CD14-positive monocyte (primary cell): ENCODE measurements at regions not wholly inside any gene's neighbourhood (a gene's known extent, or its start where the extent isn't known, plus 50 kb on each side); places are given as distances from the start of the nearest gene placed in this dataset.

ENCODE experiments used
- DNase-seq, 3 donors: peaks; one replicate each; pipeline ENCODE4 v3.0.0-alpha.2; 2011 to 2022
- H2AFZ ChIP-seq: 2 replicates; pipeline ENCODE4 v1.6.0; 2012; ENCODE audit warnings: mild to moderate bottlenecking, low read depth, low read length, inconsistent platforms; ENCODE audit not compliant: insufficient read depth, poor library complexity, severe bottlenecking
- H3K27ac ChIP-seq, 2 donors: 1 replicate in 1 of 2; 2 replicates in 1 of 2; pipeline ENCODE4 v1.5.1; 2012 to 2013; ENCODE audit warnings: low read length in 2 of 2, control low read depth in 1 of 2, inconsistent platforms in 1 of 2, low read depth in 1 of 2, mild to moderate bottlenecking in 1 of 2
- H3K27me3 ChIP-seq, 2 donors: one replicate each; pipeline versions ENCODE4 v1.6.0 to v1.6.1; 2011 to 2013; ENCODE audit warnings: low read length in 2 of 2; ENCODE audit not compliant: control insufficient read depth in 2 of 2, insufficient read depth in 2 of 2
- H3K36me3 ChIP-seq, 2 donors: replicated peaks in 1 of 2; 1 replicate in 1 of 2; 2 replicates in 1 of 2; pipeline versions ENCODE4 v1.5.1 to v1.6.1; 2012 to 2013; ENCODE audit warnings: low read length in 2 of 2, control low read depth in 1 of 2, inconsistent platforms in 1 of 2, mild to moderate bottlenecking in 1 of 2; ENCODE audit not compliant: insufficient read depth in 2 of 2, control insufficient read depth in 1 of 2
- H3K4me1 ChIP-seq, 2 donors: 1 replicate in 1 of 2; 2 replicates in 1 of 2; pipeline versions ENCODE4 v1.5.1 to v1.6.1; 2012 to 2013; ENCODE audit warnings: low read length in 2 of 2, control low read depth in 1 of 2, inconsistent platforms in 1 of 2, mild to moderate bottlenecking in 1 of 2, moderate library complexity in 1 of 2; ENCODE audit not compliant: insufficient read depth in 2 of 2, control insufficient read depth in 1 of 2
- H3K4me2 ChIP-seq: replicated peaks from 2 replicates; pipeline ENCODE3; 2012; ENCODE audit warnings: low read length, moderate library complexity, mild to moderate bottlenecking; ENCODE audit not compliant: poor library complexity, severe bottlenecking; ENCODE audit errors: extremely low read depth
- H3K4me3 ChIP-seq, 3 experiments: fragments of 200-600 bp in 1 of 3; sonication (generic) in 1 of 3; replicated peaks in 1 of 3; 1 replicate in 2 of 3; 2 replicates in 1 of 3; pipeline ENCODE4 v1.5.1; 2011 to 2013; ENCODE audit warnings: low read length in 3 of 3, mild to moderate bottlenecking in 3 of 3, control low read depth in 2 of 3, low read depth in 2 of 3, inconsistent platforms in 1 of 3, moderate library complexity in 1 of 3
- H3K79me2 ChIP-seq: 2 replicates; pipeline ENCODE4 v1.6.0; 2012; ENCODE audit warnings: mild to moderate bottlenecking, control low read depth, inconsistent platforms, low read length, moderate library complexity; ENCODE audit not compliant: insufficient read depth
- H3K9ac ChIP-seq: 2 replicates; pipeline ENCODE4 v1.6.0; 2017; ENCODE audit warnings: low read length, mild to moderate bottlenecking; ENCODE audit not compliant: insufficient read depth, poor library complexity, severe bottlenecking
- H3K9me3 ChIP-seq, 2 donors: replicated peaks in 1 of 2; 1 replicate in 1 of 2; 2 replicates in 1 of 2; pipeline versions ENCODE4 v1.5.1 to v1.6.1; 2012 to 2013; ENCODE audit warnings: low read length in 2 of 2, control low read depth in 1 of 2; ENCODE audit not compliant: control insufficient read depth in 1 of 2, insufficient read depth in 1 of 2
- H4K20me1 ChIP-seq: 2 replicates; pipeline ENCODE4 v1.6.0; 2012; ENCODE audit warnings: mild to moderate bottlenecking, low read length, control low read depth, moderate library complexity; ENCODE audit not compliant: insufficient read depth
- H3K27ac Mint-ChIP-seq, 7 donors: one replicate each; pipeline ENCODE4 v1.8.0; 2020; ENCODE audit warnings: mild to moderate bottlenecking in 7 of 7, mixed read lengths in 7 of 7, moderate library complexity in 6 of 7, inconsistent platforms in 2 of 7
- H3K27me3 Mint-ChIP-seq, 3 donors: one replicate each; pipeline ENCODE4 v1.8.0; 2021 to 2022; ENCODE audit warnings: low read depth in 3 of 3, mild to moderate bottlenecking in 3 of 3, mixed read lengths in 3 of 3, moderate library complexity in 3 of 3, inconsistent platforms in 1 of 3
- H3K36me3 Mint-ChIP-seq, 2 donors: one replicate each; pipeline ENCODE4 v1.8.0; 2020; ENCODE audit warnings: mixed read lengths in 2 of 2, inconsistent platforms in 1 of 2, mild to moderate bottlenecking in 1 of 2
- H3K4me1 Mint-ChIP-seq: one replicate; pipeline ENCODE4 v1.8.0; 2020; ENCODE audit warnings: mild to moderate bottlenecking, mixed read lengths
- H3K4me3 Mint-ChIP-seq, 2 donors: one replicate each; pipeline ENCODE4 v1.8.0; 2020; ENCODE audit warnings: mild to moderate bottlenecking in 2 of 2, mixed read lengths in 2 of 2, moderate library complexity in 1 of 2
- H3K9me3 Mint-ChIP-seq, 7 donors: one replicate each; pipeline ENCODE4 v1.8.0; 2020 to 2022; ENCODE audit warnings: mixed read lengths in 7 of 7, mild to moderate bottlenecking in 6 of 7, moderate library complexity in 6 of 7, inconsistent platforms in 2 of 7
- WGBS: methylation state at CpG from one replicate; pipeline ENCODE4 v1.1.5; 2013; ENCODE audit warnings: missing lambda C conversion rate; ENCODE audit not compliant: insufficient coverage; 5-methylcytosine and 5-hydroxymethylcytosine counted together
- intact Hi-C, 2 donors: fragments of 100-400 bp; cut with micrococcal nuclease; formaldehyde crosslinking; loops; one replicate each; pipeline versions ENCODE4 v1.15.0 to v1.15.1; 2023
- TF ChIP-seq, protein P1 (sequence below): fragments of 200-600 bp; IDR thresholded peaks from one replicate; pipeline ENCODE4 v1.8.0; 2022; ENCODE audit warnings: antibody characterized with exemption, mild to moderate bottlenecking

DNA sequence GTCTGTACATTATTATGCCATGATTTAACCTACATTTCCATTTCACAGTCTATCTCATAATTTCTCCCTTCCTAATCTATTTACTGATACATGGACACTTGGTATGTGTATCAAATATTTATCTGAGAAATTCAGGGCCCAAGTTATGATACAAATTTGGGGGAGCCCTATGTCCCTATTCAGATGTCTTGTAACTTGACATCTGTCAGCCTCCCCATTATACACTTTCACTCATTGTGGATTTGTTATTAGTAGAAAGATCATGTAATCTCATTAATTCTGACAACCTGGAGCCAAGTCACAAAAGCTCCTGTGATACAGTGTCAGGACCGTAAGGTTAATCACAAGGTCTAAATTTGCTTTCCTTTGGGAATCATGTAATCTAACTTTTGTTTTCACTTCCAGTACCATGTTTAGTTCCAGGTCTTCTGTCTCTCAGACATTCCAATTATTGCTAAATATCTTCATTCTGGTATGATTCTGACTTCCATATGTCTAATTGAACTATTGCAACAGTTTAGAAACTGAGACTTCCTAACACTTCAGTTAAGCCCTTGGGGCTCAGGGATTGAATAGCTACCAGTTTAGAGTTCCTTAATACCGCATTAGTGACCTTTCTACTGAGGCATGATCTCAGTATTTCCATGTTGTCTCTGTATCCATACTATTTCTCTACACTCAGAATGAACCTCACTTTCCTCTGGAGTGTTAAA, 182.9 kb upstream of the NUDT12 start:
- no peaks in the 10 kb centered on the region for H3K4me1 ChIP-seq
- no peak for DNase-seq
- Mint-ChIP-seq H3K4me3 (no peak overlapping the region), H3K9me3 (peaks cover 0 to 3% (median 0%) of the 10 kb centered on the region in 7 donors), H3K27me3 (peaks cover 0 to 2% (median 0%) of the 10 kb centered on the region in 3 donors), H3K36me3 (no peaks in the 10 kb centered on the region), H3K27ac (no peak overlapping the region), H3K4me1 (no peaks in the 10 kb centered on the region)
- no peaks in the 10 kb centered on the region for H3K27me3 ChIP-seq
- no peaks in the 10 kb centered on the region for H4K20me1 ChIP-seq
- WGBS: 80% methylated on average over 1 of the region's 2 CpGs
- no peak overlapping the region for H3K4me2 ChIP-seq
- H2AFZ ChIP-seq: no peak overlapping the region
- intact Hi-C loops: no loop called here
- no peaks in the 10 kb centered on the region for H3K36me3 ChIP-seq
- no peak overlapping the region for H3K4me3 ChIP-seq
- TF ChIP-seq, protein P1, sequence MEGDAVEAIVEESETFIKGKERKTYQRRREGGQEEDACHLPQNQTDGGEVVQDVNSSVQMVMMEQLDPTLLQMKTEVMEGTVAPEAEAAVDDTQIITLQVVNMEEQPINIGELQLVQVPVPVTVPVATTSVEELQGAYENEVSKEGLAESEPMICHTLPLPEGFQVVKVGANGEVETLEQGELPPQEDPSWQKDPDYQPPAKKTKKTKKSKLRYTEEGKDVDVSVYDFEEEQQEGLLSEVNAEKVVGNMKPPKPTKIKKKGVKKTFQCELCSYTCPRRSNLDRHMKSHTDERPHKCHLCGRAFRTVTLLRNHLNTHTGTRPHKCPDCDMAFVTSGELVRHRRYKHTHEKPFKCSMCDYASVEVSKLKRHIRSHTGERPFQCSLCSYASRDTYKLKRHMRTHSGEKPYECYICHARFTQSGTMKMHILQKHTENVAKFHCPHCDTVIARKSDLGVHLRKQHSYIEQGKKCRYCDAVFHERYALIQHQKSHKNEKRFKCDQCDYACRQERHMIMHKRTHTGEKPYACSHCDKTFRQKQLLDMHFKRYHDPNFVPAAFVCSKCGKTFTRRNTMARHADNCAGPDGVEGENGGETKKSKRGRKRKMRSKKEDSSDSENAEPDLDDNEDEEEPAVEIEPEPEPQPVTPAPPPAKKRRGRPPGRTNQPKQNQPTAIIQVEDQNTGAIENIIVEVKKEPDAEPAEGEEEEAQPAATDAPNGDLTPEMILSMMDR: no peak
- H3K79me2 ChIP-seq: no peaks in the 10 kb centered on the region
- no peak overlapping the region for H3K27ac ChIP-seq
- no peaks in the 10 kb centered on the region for H3K9me3 ChIP-seq
- H3K9ac ChIP-seq: no peak overlapping the region

- 67% methylated on average over 3 of the region's 4 CpGs for WGBS
Observed at GRCh38 chr5:103744159-103744558, 181.6 kb upstream of the NUDT12 start.

More at GRCh38 chr5:103744159-103744558, 181.6 kb upstream of the NUDT12 start:
- no peaks in the 10 kb centered on the region for H3K36me3 Mint-ChIP-seq
- intact Hi-C loops: no loop called here
- no peaks in the 10 kb centered on the region for H3K79me2 ChIP-seq
- no peak for DNase-seq
- H3K9me3 Mint-ChIP-seq: peaks cover 0 to 3% (median 0%) of the 10 kb centered on the region in 7 donors
- no peak overlapping the region for H3K4me3 Mint-ChIP-seq
- no peak overlapping the region for H2AFZ ChIP-seq
- no peaks in the 10 kb centered on the region for H4K20me1 ChIP-seq
- H3K9ac ChIP-seq: no peak overlapping the region
- peaks cover 0 to 2% (median 0%) of the 10 kb centered on the region in 3 donors for H3K27me3 Mint-ChIP-seq
- H3K27ac Mint-ChIP-seq: no peak overlapping the region
- TF ChIP-seq, protein P1: no peak
- no peaks in the 10 kb centered on the region for H3K36me3 ChIP-seq
- no peak overlapping the region for H3K4me2 ChIP-seq
- H3K4me3 ChIP-seq: no peak overlapping the region
- H3K27me3 ChIP-seq: no peaks in the 10 kb centered on the region
- no peaks in the 10 kb centered on the region for H3K4me1 Mint-ChIP-seq
- H3K9me3 ChIP-seq: no peaks in the 10 kb centered on the region
- no peak overlapping the region for H3K27ac ChIP-seq
- H3K4me1 ChIP-seq: no peaks in the 10 kb centered on the region
